ENCODE measurements at regions not wholly inside any gene's neighbourhood (a gene's known extent, or its start where the extent isn't known, plus 50 kb on each side); places are given as distances from the start of the nearest gene placed in this dataset.
"Not testable (repeated sequence)": the region's sequence is repeated elsewhere in the genome, so short reads cannot be mapped to it uniquely, and the experiment has no call there.

DNA sequence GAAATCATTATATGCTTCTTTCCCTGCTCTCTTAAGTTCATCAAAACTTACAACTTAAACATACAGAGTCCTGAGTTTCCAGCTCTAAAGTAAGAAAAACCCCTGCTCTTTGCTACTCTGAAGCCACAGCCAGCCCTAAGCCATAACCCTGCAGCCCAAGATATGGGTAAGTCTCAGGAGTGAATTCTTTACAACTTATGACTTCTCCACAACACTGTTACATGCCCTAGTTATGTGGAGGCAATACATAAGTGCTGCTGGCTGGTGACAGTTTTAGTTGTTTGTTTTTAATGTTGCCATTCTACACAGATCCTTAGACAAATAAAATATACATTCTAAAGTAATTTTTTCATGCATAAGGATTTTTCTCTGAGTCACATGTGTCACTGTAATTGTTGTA is 100.2 kb downstream of the FBXO8 start:
- TF ChIP-seq, protein P1, sequence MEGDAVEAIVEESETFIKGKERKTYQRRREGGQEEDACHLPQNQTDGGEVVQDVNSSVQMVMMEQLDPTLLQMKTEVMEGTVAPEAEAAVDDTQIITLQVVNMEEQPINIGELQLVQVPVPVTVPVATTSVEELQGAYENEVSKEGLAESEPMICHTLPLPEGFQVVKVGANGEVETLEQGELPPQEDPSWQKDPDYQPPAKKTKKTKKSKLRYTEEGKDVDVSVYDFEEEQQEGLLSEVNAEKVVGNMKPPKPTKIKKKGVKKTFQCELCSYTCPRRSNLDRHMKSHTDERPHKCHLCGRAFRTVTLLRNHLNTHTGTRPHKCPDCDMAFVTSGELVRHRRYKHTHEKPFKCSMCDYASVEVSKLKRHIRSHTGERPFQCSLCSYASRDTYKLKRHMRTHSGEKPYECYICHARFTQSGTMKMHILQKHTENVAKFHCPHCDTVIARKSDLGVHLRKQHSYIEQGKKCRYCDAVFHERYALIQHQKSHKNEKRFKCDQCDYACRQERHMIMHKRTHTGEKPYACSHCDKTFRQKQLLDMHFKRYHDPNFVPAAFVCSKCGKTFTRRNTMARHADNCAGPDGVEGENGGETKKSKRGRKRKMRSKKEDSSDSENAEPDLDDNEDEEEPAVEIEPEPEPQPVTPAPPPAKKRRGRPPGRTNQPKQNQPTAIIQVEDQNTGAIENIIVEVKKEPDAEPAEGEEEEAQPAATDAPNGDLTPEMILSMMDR (IDR thresholded peaks at IDR 0.05; ENCODE audit: low read depth, low read length) = no peak
- H3K36me3 ChIP-seq = no peaks in the 10 kb centered on the region
- no peak overlapping the region for H3K4me3 ChIP-seq (ENCODE audit: low read depth, low read length)
- H3K9me3 ChIP-seq (ENCODE audit: severe bottlenecking) = no peaks in the 10 kb centered on the region
- no peak overlapping the region for H3K27ac ChIP-seq
- H3K27me3 ChIP-seq (ENCODE audit: insufficient read depth, low read depth, severe bottlenecking) = no peaks in the 10 kb centered on the region
- DNase-seq = no peak

DNA sequence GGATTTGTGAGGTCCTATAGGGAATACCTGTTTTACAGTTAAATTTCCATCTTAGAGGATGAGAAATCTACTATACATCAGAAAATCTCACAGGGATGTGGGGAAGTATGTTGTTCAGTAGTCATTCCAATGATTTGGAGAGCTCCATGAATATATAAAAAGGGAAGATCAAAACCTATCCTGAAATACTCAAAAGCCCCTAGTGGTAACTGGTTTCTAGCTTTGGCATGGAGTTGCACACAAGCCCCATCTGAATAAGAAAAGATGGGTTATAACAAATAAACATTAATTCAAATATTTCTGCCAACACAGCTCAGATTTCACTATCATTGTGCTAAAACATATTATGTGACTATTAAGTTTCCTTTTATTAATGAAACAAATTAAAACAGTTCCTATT is 101.6 kb downstream of the FBXO8 start:
- Histone ChIP-seq H3K27me3 (ENCODE audit: insufficient read depth, low read depth, severe bottlenecking) (no peaks in the 10 kb centered on the region), H3K36me3 (no peaks in the 10 kb centered on the region), H3K9me3 (ENCODE audit: severe bottlenecking) (no peaks in the 10 kb centered on the region), H3K4me3 (ENCODE audit: low read depth, low read length) (no peak overlapping the region), H3K27ac (no peak overlapping the region)
- no peak for DNase-seq
- TF ChIP-seq, protein P1 (IDR thresholded peaks at IDR 0.05; ENCODE audit: low read depth, low read length) = no peak

DNA sequence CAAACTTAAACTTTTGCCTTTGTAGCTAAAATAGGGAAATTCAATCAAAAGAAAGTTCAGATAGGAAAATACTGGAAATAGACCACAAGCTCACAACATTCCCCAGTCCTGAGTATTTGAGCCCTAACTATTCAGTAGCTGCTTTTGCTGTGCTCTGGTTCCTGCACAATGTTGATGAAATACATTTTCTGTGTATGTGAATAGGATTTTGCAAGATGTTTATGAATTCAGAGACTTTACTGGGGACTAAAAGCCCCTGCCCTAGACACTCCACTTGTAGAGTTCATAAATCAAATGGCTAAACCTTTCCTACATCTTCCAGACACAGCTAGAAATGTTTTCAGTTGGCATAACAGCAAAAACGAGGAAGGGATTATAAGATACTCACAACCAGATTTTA is 105.9 kb downstream of the FBXO8 start:
- TF ChIP-seq, protein P1 (IDR thresholded peaks at IDR 0.05; ENCODE audit: low read depth, low read length) = no peak
- H3K4me3 ChIP-seq (ENCODE audit: low read depth, low read length) = no peak overlapping the region
- H3K9me3 ChIP-seq (ENCODE audit: severe bottlenecking) = no peaks in the 10 kb centered on the region
- H3K36me3 ChIP-seq = no peaks in the 10 kb centered on the region
- DNase-seq = no peak
- H3K27ac ChIP-seq = no peak overlapping the region
- H3K27me3 ChIP-seq (ENCODE audit: insufficient read depth, low read depth, severe bottlenecking) = no peaks in the 10 kb centered on the region

DNA sequence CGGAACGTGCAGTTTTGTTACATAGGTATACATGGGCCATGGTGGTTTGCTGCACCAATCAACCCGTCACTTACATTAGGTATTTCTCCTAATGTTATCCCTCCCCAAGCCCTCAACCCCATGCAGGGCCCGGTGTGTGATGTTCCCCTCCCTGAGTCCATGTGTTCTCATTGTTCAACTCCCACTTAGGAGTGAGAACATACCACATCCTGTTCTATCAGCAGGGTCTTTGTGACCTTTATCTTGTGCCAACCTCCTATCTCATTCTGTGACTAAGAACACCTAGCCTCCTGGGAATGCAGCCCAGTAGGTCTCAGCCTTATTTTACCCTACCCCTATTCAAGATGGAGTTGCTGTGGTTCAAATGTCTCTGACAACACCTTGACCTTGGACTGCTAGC is 107.6 kb downstream of the FBXO8 start:
- not testable (repeated sequence) for H3K9me3 ChIP-seq (ENCODE audit: severe bottlenecking); H3K27ac ChIP-seq

DNA sequence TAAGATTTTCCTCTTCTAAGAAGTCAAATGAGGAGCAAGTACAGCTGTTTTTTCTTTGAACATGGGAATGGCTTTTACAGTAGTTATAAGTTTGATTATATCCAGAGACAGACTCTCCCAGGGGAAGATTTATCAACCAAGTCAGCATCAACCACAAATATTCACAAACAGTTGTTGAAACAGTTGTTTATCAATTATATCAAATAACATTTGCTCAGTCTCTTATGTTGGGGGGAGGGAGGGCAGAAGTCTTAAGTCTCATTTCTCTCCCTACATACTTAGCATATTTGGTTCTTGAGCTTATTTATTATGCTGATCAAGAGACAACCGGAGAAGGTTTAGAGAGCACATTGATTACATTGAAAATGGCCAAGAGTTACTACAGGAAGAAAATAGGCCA is 110.1 kb downstream of the FBXO8 start:
- Histone ChIP-seq H3K36me3 (no peaks in the 10 kb centered on the region), H3K27ac (no peak overlapping the region), H3K4me3 (ENCODE audit: low read depth, low read length) (no peak overlapping the region), H3K27me3 (ENCODE audit: insufficient read depth, low read depth, severe bottlenecking) (no peaks in the 10 kb centered on the region), H3K9me3 (ENCODE audit: severe bottlenecking) (no peaks in the 10 kb centered on the region)
- TF ChIP-seq, protein P1 (IDR thresholded peaks at IDR 0.05; ENCODE audit: low read depth, low read length) = no peak
- no peak for DNase-seq

More for the DNA sequence above, 107.6 kb downstream of the FBXO8 start:
- not testable (repeated sequence) for DNase-seq; H3K36me3 ChIP-seq; H3K27me3 ChIP-seq (ENCODE audit: insufficient read depth, low read depth, severe bottlenecking); H3K4me3 ChIP-seq (ENCODE audit: low read depth, low read length)

DNA sequence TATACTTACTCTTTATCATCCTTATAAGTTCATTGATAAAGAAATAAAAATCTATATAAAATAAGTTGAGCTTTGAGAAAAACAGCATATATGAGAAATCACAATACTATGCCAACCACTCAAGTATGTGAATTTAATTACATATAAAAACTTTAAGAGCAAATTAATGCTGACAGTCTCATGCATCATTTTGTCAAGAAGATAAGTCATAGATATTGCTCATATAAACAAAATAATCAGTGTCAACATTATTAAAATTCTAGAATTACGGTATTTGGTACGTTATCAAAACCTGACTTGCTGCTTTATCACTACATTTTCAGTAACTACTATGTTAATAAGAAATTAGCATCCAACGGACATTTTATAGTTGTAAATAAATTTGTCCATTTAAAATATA is 111.2 kb downstream of the FBXO8 start:
- H3K9me3 ChIP-seq (ENCODE audit: severe bottlenecking) = no peaks in the 10 kb centered on the region
- H3K27me3 ChIP-seq (ENCODE audit: insufficient read depth, low read depth, severe bottlenecking) = no peaks in the 10 kb centered on the region
- no peak overlapping the region for H3K27ac ChIP-seq
- no peak overlapping the region for H3K4me3 ChIP-seq (ENCODE audit: low read depth, low read length)
- no peaks in the 10 kb centered on the region for H3K36me3 ChIP-seq
- DNase-seq = no peak
- TF ChIP-seq, protein P1 (IDR thresholded peaks at IDR 0.05; ENCODE audit: low read depth, low read length) = no peak
